Vagina (tissue), 2 donors: ENCODE measurements at regions not wholly inside any gene's neighbourhood (a gene's known extent, or its start where the extent isn't known, plus 50 kb on each side); places are given as distances from the start of the nearest gene placed in this dataset.

Experiments used
- DNase-seq, 2 donors: peaks; one replicate each; pipeline ENCODE4 v3.0.0-alpha.2; 2017; ENCODE audit errors: extremely low spot score in 2 of 2
- H3K27ac ChIP-seq: fragments of 200-600 bp; sonication (generic); one replicate; pipeline ENCODE4 v1.5.1; 2019
- H3K27me3 ChIP-seq: fragments of 200-600 bp; sonication (generic); one replicate; pipeline ENCODE4 v1.5.1; 2019
- H3K36me3 ChIP-seq, 2 donors: fragments of 200-600 bp; sonication (generic); one replicate each; pipeline ENCODE4 v1.5.1; 2017 to 2019
- H3K4me1 ChIP-seq: fragments of 200-600 bp; sonication (generic); one replicate; pipeline ENCODE4 v1.5.1; 2019
- H3K4me3 ChIP-seq, 2 donors: fragments of 200-600 bp; sonication (generic); 1 replicate in 1 of 2; 2 replicates in 1 of 2; pipeline ENCODE4 v1.5.1; 2016 to 2019
- H3K9me3 ChIP-seq: fragments of 200-600 bp; sonication (generic); one replicate; pipeline ENCODE4 v1.5.1; 2019
- POLR2A ChIP-seq, 2 donors: fragments of 450-650 bp; IDR thresholded peaks; one replicate each; pipeline ENCODE4 v1.6.1; 2017; ENCODE audit warnings: antibody characterized with exemption in 2 of 2, mild to moderate bottlenecking in 2 of 2, moderate library complexity in 2 of 2
- POLR2AphosphoS5 ChIP-seq, 2 donors: sonication (generic); formaldehyde crosslinking; IDR thresholded peaks; one replicate each; pipeline ENCODE4 v1.9.0; 2017; ENCODE audit warnings: antibody characterized with exemption in 2 of 2, mild to moderate bottlenecking in 2 of 2, low read depth in 1 of 2; ENCODE audit not compliant: insufficient read depth in 1 of 2
- intact Hi-C: fragments of 100-400 bp; cut with DNase I; formaldehyde crosslinking; loops from one replicate; pipeline ENCODE4 v1.15.1; 2023
- TF ChIP-seq, protein P1 (sequence below), 3 experiments: fragments of 450-650 bp in 2 of 3; fragments of 200-600 bp in 1 of 3; sonication (generic) in 1 of 3; IDR thresholded peaks; one replicate each; pipeline ENCODE4 v1.5.1; 2017 to 2019; ENCODE audit warnings: antibody characterized with exemption in 3 of 3, mild to moderate bottlenecking in 2 of 3, moderate library complexity in 2 of 3

DNA sequence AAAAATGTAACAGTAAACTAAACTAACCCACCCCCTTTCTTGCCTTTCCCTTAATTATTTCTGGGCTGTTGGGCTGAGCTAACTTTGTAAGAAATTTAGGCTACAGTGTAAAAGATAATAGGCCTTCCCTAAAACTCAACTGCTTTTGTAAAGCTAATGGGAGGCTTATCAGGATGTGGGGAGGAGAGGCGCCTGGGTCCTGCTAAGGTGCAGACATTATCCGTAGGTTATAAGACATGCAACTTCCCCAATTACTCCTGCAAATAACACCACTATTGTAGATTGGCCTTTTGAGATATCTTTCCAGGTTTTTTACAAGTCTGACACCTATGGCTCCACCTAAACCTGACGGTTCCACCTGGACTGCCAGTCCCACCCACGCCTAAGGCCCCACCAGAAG, 88.3 kb downstream of the NPAP1 start:
- Histone ChIP-seq H3K27me3 (no peaks in the 10 kb centered on the region), H3K36me3 (no peaks in the 10 kb centered on the region), H3K27ac (no peak overlapping the region), H3K4me1 (no peaks in the 10 kb centered on the region), H3K4me3 (no peak overlapping the region), H3K9me3 (no peaks in the 10 kb centered on the region)
- DNase-seq, result no peak
- intact Hi-C loops, result no loop called here
- TF ChIP-seq POLR2AphosphoS5 (IDR thresholded peaks at IDR 0.05; ENCODE audit: insufficient read depth in 1 of 2, low read depth in 1 of 2) (no peak), POLR2A (IDR thresholded peaks at IDR 0.05) (no peak)
- TF ChIP-seq, protein P1, sequence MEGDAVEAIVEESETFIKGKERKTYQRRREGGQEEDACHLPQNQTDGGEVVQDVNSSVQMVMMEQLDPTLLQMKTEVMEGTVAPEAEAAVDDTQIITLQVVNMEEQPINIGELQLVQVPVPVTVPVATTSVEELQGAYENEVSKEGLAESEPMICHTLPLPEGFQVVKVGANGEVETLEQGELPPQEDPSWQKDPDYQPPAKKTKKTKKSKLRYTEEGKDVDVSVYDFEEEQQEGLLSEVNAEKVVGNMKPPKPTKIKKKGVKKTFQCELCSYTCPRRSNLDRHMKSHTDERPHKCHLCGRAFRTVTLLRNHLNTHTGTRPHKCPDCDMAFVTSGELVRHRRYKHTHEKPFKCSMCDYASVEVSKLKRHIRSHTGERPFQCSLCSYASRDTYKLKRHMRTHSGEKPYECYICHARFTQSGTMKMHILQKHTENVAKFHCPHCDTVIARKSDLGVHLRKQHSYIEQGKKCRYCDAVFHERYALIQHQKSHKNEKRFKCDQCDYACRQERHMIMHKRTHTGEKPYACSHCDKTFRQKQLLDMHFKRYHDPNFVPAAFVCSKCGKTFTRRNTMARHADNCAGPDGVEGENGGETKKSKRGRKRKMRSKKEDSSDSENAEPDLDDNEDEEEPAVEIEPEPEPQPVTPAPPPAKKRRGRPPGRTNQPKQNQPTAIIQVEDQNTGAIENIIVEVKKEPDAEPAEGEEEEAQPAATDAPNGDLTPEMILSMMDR (IDR thresholded peaks at IDR 0.05), result no peak

GRCh38 chr15:24764375-24765171, 89.0 kb downstream of the NPAP1 start:
- no peaks in the 10 kb centered on the region for H3K9me3 ChIP-seq
- intact Hi-C loops, result no loop called here
- no peaks in the 10 kb centered on the region for H3K4me1 ChIP-seq
- H3K36me3 ChIP-seq, result no peaks in the 10 kb centered on the region
- no peak overlapping the region for H3K4me3 ChIP-seq
- H3K27ac ChIP-seq, result no peak overlapping the region
- no peak for DNase-seq
- no peaks in the 10 kb centered on the region for H3K27me3 ChIP-seq
- no peak for TF ChIP-seq POLR2A (IDR thresholded peaks at IDR 0.05)
- TF ChIP-seq POLR2AphosphoS5 (IDR thresholded peaks at IDR 0.05; ENCODE audit: insufficient read depth in 1 of 2, low read depth in 1 of 2), result no peak
- TF ChIP-seq, protein P1 (IDR thresholded peaks at IDR 0.05), result no peak

GRCh38 chr15:24766511-24767133, 91.0 kb downstream of the NPAP1 start:
- TF ChIP-seq, protein P1 (IDR thresholded peaks at IDR 0.05), result no peak
- TF ChIP-seq POLR2A (IDR thresholded peaks at IDR 0.05) (no peak), POLR2AphosphoS5 (IDR thresholded peaks at IDR 0.05; ENCODE audit: insufficient read depth in 1 of 2, low read depth in 1 of 2) (no peak)
- H3K4me1 ChIP-seq, result no peaks in the 10 kb centered on the region
- no peaks in the 10 kb centered on the region for H3K9me3 ChIP-seq
- no peak overlapping the region for H3K27ac ChIP-seq
- H3K27me3 ChIP-seq, result no peaks in the 10 kb centered on the region
- H3K4me3 ChIP-seq, result no peak overlapping the region
- intact Hi-C loops, result no loop called here
- no peak for DNase-seq
- no peaks in the 10 kb centered on the region for H3K36me3 ChIP-seq

DNA sequence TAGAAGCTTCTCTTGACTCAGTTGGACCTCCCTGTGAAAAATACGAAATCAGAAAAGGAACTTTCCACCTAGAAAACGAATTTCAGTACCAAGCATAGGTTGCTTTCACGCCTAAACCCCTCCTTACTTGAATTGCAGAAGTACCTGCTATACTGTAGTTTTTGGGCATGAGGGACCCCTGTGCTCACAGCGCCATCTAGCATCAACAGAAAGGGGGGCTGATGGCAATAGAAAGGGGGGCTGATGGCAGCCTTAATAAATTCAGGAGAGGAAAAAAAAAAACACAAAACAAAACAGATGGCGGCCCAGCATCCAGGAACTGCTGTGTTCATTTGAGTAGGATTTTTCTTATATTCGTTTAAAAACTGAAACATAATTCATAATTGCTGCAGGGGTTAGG, 96.7 kb downstream of the NPAP1 start:
- no peaks in the 10 kb centered on the region for H3K9me3 ChIP-seq
- H3K4me3 ChIP-seq, result peak overlapping the region in 1 of 2 donors; percentile 18
- H3K4me1 ChIP-seq, result no peaks in the 10 kb centered on the region
- intact Hi-C loops, result no loop called here
- TF ChIP-seq POLR2AphosphoS5 (IDR thresholded peaks at IDR 0.05; ENCODE audit: insufficient read depth in 1 of 2, low read depth in 1 of 2) (no peak), POLR2A (IDR thresholded peaks at IDR 0.05) (no peak)
- TF ChIP-seq, protein P1 (IDR thresholded peaks at IDR 0.05), result no peak
- no peaks in the 10 kb centered on the region for H3K27me3 ChIP-seq
- no peak for DNase-seq
- no peak overlapping the region for H3K27ac ChIP-seq
- H3K36me3 ChIP-seq, result no peaks in the 10 kb centered on the region
